Peyer's patch (tissue), 4 donors: ENCODE measurements at regions not wholly inside any gene's neighbourhood (a gene's known extent, or its start where the extent isn't known, plus 50 kb on each side); places are given as distances from the start of the nearest gene placed in this dataset.

Experiments
- DNase-seq, 3 donors: peaks; one replicate each; pipeline ENCODE4 v3.0.0-alpha.2; 2017 to 2019
- H3K27ac ChIP-seq, 4 donors: fragments of 200-600 bp; sonication (generic); one replicate each; pipeline ENCODE4 v1.5.1; 2016 to 2019
- H3K27me3 ChIP-seq, 2 donors: fragments of 200-600 bp; sonication (generic); one replicate each; pipeline ENCODE4 v1.5.1; 2019
- H3K36me3 ChIP-seq, 3 donors: fragments of 200-600 bp; sonication (generic); one replicate each; pipeline ENCODE4 v1.5.1; 2016 to 2019
- H3K4me1 ChIP-seq, 4 donors: fragments of 200-600 bp; sonication (generic); one replicate each; pipeline ENCODE4 v1.5.1; 2016 to 2019
- H3K4me3 ChIP-seq, 4 donors: fragments of 200-600 bp; sonication (generic); 1 replicate in 3 of 4; 2 replicates in 1 of 4; pipeline ENCODE4 v1.5.1; 2016 to 2019; ENCODE audit warnings: mild to moderate bottlenecking in 1 of 4
- H3K9me3 ChIP-seq, 4 donors: fragments of 200-600 bp; sonication (generic); one replicate each; pipeline ENCODE4 v1.5.1; 2016 to 2019; ENCODE audit warnings: mild to moderate bottlenecking in 1 of 4
- CTCF ChIP-seq, 6 experiments: fragments of 450-650 bp in 4 of 6; fragments of 200-600 bp in 2 of 6; sonication (generic) in 1 of 6; IDR thresholded peaks; one replicate each; pipeline ENCODE4 v1.5.1; 2017 to 2019; ENCODE audit warnings: antibody characterized with exemption in 6 of 6, mild to moderate bottlenecking in 3 of 6, moderate library complexity in 1 of 6
- POLR2A ChIP-seq, 2 donors: fragments of 450-650 bp; IDR thresholded peaks; one replicate each; pipeline ENCODE4 v1.5.1; 2017; ENCODE audit warnings: antibody characterized with exemption in 2 of 2, mild to moderate bottlenecking in 2 of 2, moderate library complexity in 2 of 2

DNA sequence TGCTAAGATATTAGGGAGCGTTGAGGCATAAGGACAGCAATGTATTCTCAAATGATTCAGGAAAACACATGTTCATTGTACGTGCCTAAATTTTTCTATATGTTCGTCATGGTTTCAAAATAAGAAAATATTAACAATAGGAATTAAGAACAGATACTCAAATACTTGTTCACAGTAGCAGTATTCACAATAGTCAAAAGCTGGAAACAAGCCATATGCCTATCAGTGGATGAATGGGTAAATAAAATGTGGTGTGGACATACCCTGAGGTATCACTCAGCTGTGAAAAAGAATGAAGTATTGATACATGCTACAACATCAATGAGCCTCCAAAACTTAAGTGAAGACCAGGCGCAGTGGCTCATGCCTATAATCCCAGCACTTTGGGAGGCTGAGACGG is 84.7 kb upstream of the PTER start:
- no peaks in the 10 kb centered on the region for H3K9me3 ChIP-seq
- TF ChIP-seq CTCF (IDR thresholded peaks at IDR 0.05) (no peak), POLR2A (IDR thresholded peaks at IDR 0.05) (no peak)
- no peaks in the 10 kb centered on the region for H3K4me1 ChIP-seq
- H3K27ac ChIP-seq = no peak overlapping the region
- H3K4me3 ChIP-seq = no peak overlapping the region
- no peak for DNase-seq
- H3K36me3 ChIP-seq = no peaks in the 10 kb centered on the region
- H3K27me3 ChIP-seq = no peaks in the 10 kb centered on the region

DNA sequence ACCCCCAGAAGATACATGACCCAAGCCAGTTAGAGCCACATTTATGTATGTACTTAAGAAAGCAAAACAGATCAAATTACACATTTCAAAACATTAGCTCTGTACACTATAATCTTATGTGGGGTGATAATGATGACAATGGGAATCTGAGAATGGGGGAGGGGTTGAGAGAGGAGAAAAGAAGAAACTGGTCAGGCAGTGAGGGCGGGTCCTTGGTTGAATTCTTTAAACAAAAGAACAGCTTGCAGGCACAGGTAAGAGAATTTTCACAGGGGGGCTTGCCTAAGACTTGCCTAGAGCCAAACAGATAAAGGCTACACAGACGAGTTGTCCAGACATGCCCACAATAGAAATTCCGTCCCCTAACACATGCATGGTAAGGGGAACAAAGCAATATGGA is 76.8 kb upstream of the PTER start:
- H3K4me1 ChIP-seq = no peaks in the 10 kb centered on the region
- H3K36me3 ChIP-seq = no peaks in the 10 kb centered on the region
- no peak for DNase-seq
- H3K9me3 ChIP-seq = no peaks in the 10 kb centered on the region
- H3K27ac ChIP-seq = no peak overlapping the region
- TF ChIP-seq CTCF (IDR thresholded peaks at IDR 0.05) (no peak), POLR2A (IDR thresholded peaks at IDR 0.05) (no peak)
- no peak overlapping the region for H3K4me3 ChIP-seq
- H3K27me3 ChIP-seq = no peaks in the 10 kb centered on the region

DNA sequence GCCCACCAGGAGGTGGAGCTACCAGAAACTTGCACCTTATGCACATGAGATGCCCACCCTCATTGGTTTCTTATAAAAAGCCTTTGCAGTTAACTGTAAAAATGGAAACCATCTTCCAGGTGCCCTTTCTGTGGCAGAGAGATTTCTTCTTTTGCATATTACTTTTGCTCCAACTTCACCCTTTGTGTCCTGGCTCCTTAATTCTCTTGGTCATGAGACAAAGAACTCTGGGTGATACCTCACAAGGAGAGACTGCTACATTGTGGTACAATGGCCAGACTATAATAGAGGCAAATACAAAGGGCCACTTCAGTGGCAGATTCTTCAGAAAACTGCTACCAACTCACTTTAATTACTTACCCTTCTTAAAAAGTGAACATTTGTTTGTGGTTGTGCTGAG is 76.4 kb upstream of the PTER start:
- Histone ChIP-seq H3K9me3 (no peaks in the 10 kb centered on the region), H3K4me1 (no peaks in the 10 kb centered on the region), H3K36me3 (no peaks in the 10 kb centered on the region), H3K27ac (no peak overlapping the region), H3K4me3 (no peak overlapping the region), H3K27me3 (no peaks in the 10 kb centered on the region)
- no peak for DNase-seq
- TF ChIP-seq CTCF (IDR thresholded peaks at IDR 0.05) (no peak), POLR2A (IDR thresholded peaks at IDR 0.05) (no peak)

- H3K4me1 ChIP-seq = no peaks in the 10 kb centered on the region
- H3K4me3 ChIP-seq = no peak overlapping the region
- H3K27me3 ChIP-seq = no peaks in the 10 kb centered on the region
- TF ChIP-seq POLR2A (IDR thresholded peaks at IDR 0.05) (no peak), CTCF (IDR thresholded peaks at IDR 0.05) (no peak)
- no peak overlapping the region for H3K27ac ChIP-seq
- H3K36me3 ChIP-seq = no peaks in the 10 kb centered on the region
- H3K9me3 ChIP-seq = no peaks in the 10 kb centered on the region
- no peak for DNase-seq
Observed at GRCh38 chr10:16361086-16361485, 75.7 kb upstream of the PTER start.

GRCh38 chr10:16363741-16364140 is 73.1 kb upstream of the PTER start:
- TF ChIP-seq POLR2A (IDR thresholded peaks at IDR 0.05) = no peak
- no peak for TF ChIP-seq CTCF (IDR thresholded peaks at IDR 0.05)
- no peaks in the 10 kb centered on the region for H3K9me3 ChIP-seq
- no peak overlapping the region for H3K4me3 ChIP-seq
- H3K36me3 ChIP-seq = no peaks in the 10 kb centered on the region
- no peak for DNase-seq
- no peaks in the 10 kb centered on the region for H3K4me1 ChIP-seq
- H3K27ac ChIP-seq = no peak overlapping the region
- no peaks in the 10 kb centered on the region for H3K27me3 ChIP-seq

DNA sequence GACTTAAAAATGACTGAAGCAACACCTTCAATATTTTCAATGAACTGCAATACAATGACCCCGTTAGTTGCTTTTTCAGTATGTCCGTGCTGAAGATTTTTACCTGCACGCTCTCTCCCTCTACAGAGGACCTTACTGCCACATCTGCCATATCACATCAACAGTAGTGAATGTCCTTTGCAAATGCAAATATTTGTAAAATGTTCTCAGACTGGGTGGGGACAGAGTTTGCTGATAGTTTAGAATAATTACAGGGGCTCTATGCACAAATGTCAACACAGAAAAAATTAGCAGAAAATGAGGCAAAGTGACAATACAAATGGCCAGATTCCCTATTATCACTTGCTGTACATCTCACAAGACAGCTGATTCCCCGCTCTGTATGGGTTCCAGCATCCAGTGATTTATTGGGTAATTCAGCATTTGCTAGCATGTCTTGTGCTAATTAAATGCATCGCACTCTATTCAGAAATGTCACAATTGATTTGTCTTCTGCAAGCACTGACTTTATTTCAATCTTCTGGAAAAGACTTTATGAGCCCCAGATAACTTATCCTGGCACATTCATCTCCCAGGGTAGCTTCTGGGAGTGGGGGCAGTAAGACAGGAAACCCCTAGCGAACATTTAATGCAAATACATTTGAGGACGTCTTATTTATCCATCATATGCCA is 69.1 kb upstream of the PTER start:
- TF ChIP-seq POLR2A (IDR thresholded peaks at IDR 0.05) (no peak), CTCF (IDR thresholded peaks at IDR 0.05) (no peak)
- DNase-seq = no peak
- no peaks in the 10 kb centered on the region for H3K36me3 ChIP-seq

More for the DNA sequence above, 69.1 kb upstream of the PTER start:
- Histone ChIP-seq H3K27ac (no peak overlapping the region), H3K27me3 (no peaks in the 10 kb centered on the region), H3K4me3 (no peak overlapping the region), H3K9me3 (no peaks in the 10 kb centered on the region), H3K4me1 (no peaks in the 10 kb centered on the region)
